CD4-positive, alpha-beta T cell (primary cell): ENCODE measurements at regions not wholly inside any gene's neighbourhood (a gene's known extent, or its start where the extent isn't known, plus 50 kb on each side); places are given as distances from the start of the nearest gene placed in this dataset.

Experiments used
- ATAC-seq: fragments of 200-7000 bp; cut with Tn5 transposase; one replicate; pipeline ENCODE4 v1.10.0; 2022; ENCODE audit warnings: mild to moderate bottlenecking; ENCODE audit not compliant: poor library complexity
- CTCF ChIA-PET: fragments of 350-600 bp; sonication (Branson Sonifier 250); formaldehyde crosslinking; loops from one replicate; lab custom pipeline; 2021; ENCODE audit warnings: antibody characterized with exemption, inconsistent platforms; lab: Charles Lee
- POLR2A ChIA-PET: fragments of 350-600 bp; sonication (Branson Sonifier 250); formaldehyde crosslinking; loops from one replicate; lab custom pipeline; 2021; ENCODE audit warnings: antibody characterized with exemption, inconsistent platforms; lab: Charles Lee
- DNase-seq, 14 experiments: peaks; one replicate each; pipeline ENCODE4 v3.0.0-alpha.2; 2013 to 2020; ENCODE audit warnings: mixed read lengths in 2 of 14
- H3K27ac ChIP-seq, 2 donors: one replicate each; pipeline versions ENCODE4 v1.5.1 to v1.7.0; 2013; ENCODE audit warnings: low read length in 2 of 2, low read depth in 1 of 2, mild to moderate bottlenecking in 1 of 2
- H3K27me3 ChIP-seq, 2 experiments: 1 replicate in 1 of 2; 2 replicates in 1 of 2; pipeline versions ENCODE4 v1.6.1 to v1.7.0; 2013; ENCODE audit warnings: low read length in 2 of 2, control low read depth in 1 of 2, mild to moderate bottlenecking in 1 of 2, moderate library complexity in 1 of 2; ENCODE audit not compliant: insufficient read depth in 2 of 2, control insufficient read depth in 1 of 2
- H3K36me3 ChIP-seq: one replicate; pipeline ENCODE4 v1.6.1; 2013; ENCODE audit warnings: low read length, control low read depth; ENCODE audit not compliant: insufficient read depth
- H3K4me1 ChIP-seq: one replicate; pipeline ENCODE4 v1.6.1; 2013; ENCODE audit warnings: low read length, control low read depth; ENCODE audit not compliant: insufficient read depth
- H3K4me3 ChIP-seq: one replicate; pipeline ENCODE4 v1.5.1; 2013; ENCODE audit warnings: mild to moderate bottlenecking, low read length, moderate library complexity
- H3K9me3 ChIP-seq, 2 experiments: 1 replicate in 1 of 2; 2 replicates in 1 of 2; pipeline versions ENCODE4 v1.6.1 to v1.7.0; 2013; ENCODE audit warnings: low read length in 2 of 2, mild to moderate bottlenecking in 2 of 2, control low read depth in 1 of 2, moderate library complexity in 1 of 2; ENCODE audit not compliant: control insufficient read depth in 1 of 2, insufficient read depth in 1 of 2
- H3K27ac Mint-ChIP-seq: one replicate; pipeline ENCODE4 v1.8.0; 2020; ENCODE audit warnings: mixed read lengths
- H3K27me3 Mint-ChIP-seq: one replicate; pipeline ENCODE4 v1.8.0; 2021; ENCODE audit warnings: mixed read lengths
- H3K36me3 Mint-ChIP-seq: one replicate; pipeline ENCODE4 v1.8.0; 2021; ENCODE audit warnings: low read depth, mixed read lengths
- H3K4me1 Mint-ChIP-seq: one replicate; pipeline ENCODE4 v1.8.0; 2021; ENCODE audit warnings: low read depth, mixed read lengths
- H3K4me3 Mint-ChIP-seq: one replicate; pipeline ENCODE4 v1.8.0; 2020; ENCODE audit warnings: mild to moderate bottlenecking, mixed read lengths
- H3K9me3 Mint-ChIP-seq: one replicate; pipeline ENCODE4 v1.8.0; 2020; ENCODE audit warnings: mixed read lengths
- CTCF ChIP-seq: fragments of 200-600 bp; IDR thresholded peaks from one replicate; pipeline ENCODE4 v1.8.0; 2022; ENCODE audit warnings: antibody characterized with exemption, mild to moderate bottlenecking
- intact Hi-C, 2 experiments: fragments of 100-400 bp; cut with DNase I in 1 of 2; cut with micrococcal nuclease in 1 of 2; formaldehyde crosslinking; loops; one replicate each; pipeline versions ENCODE4 v1.15.1 to v1.9.0; 2023 to 2025; cut with DNase I, micrococcal nuclease

- no peaks in the 10 kb centered on the region for H3K4me1 Mint-ChIP-seq
- Histone ChIP-seq H3K4me1 (no peaks in the 10 kb centered on the region), H3K27ac (no peak overlapping the region), H3K36me3 (no peaks in the 10 kb centered on the region), H3K9me3 (no peaks in the 10 kb centered on the region), H3K27me3 (no peaks in the 10 kb centered on the region), H3K4me3 (no peak overlapping the region)
- no peak for DNase-seq
- intact Hi-C loops, result loop anchor here in 1 of 2 experiments (5.0 kb wide), 1 partner anchor 843 kb away; no protein-coding TSS in a partner anchor
- POLR2A ChIA-PET, result no interaction called here
- H3K27me3 Mint-ChIP-seq, result no peaks in the 10 kb centered on the region
- no peaks in the 10 kb centered on the region for H3K9me3 Mint-ChIP-seq
- CTCF ChIA-PET, result interaction anchor here (1.4 kb wide), 1 partner anchor 9 kb away, joined by 4 read pairs; no protein-coding TSS in a partner anchor
- no peaks in the 10 kb centered on the region for H3K36me3 Mint-ChIP-seq
- ATAC-seq, result no peak
- H3K4me3 Mint-ChIP-seq, result no peak overlapping the region
- TF ChIP-seq CTCF, result no peak
- H3K27ac Mint-ChIP-seq, result no peak overlapping the region
Observed at GRCh38 chr12:69065775-69066174, 132.8 kb upstream of the CPM start.

DNA sequence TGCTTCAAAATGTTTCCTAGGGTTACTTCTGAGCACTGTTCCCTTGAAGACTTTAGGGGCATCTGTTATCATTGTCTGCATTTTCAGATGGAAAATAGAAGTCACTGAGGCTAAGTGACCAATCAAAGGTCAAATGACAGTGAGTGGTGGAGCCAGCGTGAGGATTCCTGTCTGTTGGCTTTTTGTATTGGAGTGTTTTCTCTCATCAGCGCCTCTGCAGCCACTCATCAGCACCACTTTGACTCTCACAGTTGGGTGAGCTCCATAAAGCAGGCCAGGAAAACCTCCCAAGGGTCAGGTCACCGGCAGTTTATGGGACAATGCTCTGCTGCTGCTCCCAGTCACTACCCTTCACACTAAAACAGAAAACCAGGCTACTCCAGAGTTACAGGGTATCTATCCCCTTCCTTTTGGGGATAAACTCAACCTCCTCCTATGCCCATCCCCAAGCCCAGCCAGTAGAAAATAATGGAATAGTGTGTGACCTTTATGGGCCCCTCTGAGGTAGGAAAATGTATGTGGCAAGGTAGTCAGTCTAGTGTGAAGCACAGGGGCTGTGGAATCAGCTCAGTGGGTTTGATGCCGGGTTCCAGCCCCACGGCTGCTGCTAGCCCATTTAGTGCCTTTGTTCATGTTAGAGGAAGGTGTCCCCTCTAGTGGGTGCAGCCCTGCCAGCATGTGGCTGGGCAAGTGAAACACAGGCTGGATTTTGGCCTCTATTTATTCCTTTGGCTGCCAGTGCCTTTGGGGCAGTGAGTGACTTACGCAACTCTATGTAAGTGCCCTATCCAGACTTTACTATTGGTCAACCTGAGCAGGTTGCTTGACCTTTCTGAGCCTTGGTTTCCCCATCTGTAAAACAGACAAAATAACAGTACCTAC lies 133.8 kb upstream of the CPM start:
- no peaks in the 10 kb centered on the region for H3K27me3 Mint-ChIP-seq
- H3K27me3 ChIP-seq, result no peaks in the 10 kb centered on the region
- H3K9me3 ChIP-seq, result no peaks in the 10 kb centered on the region
- intact Hi-C loops, result loop anchor here in 1 of 2 experiments (5.0 kb wide), 1 partner anchor 844 kb away; no protein-coding TSS in a partner anchor
- no peak overlapping the region for H3K4me3 ChIP-seq
- no peaks in the 10 kb centered on the region for H3K4me1 Mint-ChIP-seq
- no peak for TF ChIP-seq CTCF
- POLR2A ChIA-PET, result no interaction called here
- H3K4me3 Mint-ChIP-seq, result no peak overlapping the region
- no peaks in the 10 kb centered on the region for H3K36me3 Mint-ChIP-seq
- H3K4me1 ChIP-seq, result no peaks in the 10 kb centered on the region
- CTCF ChIA-PET, result no interaction called here
- DNase-seq (no peak), ATAC-seq (no peak)
- H3K27ac ChIP-seq, result no peak overlapping the region
- no peaks in the 10 kb centered on the region for H3K36me3 ChIP-seq
- H3K27ac Mint-ChIP-seq, result no peak overlapping the region
- no peaks in the 10 kb centered on the region for H3K9me3 Mint-ChIP-seq

- Histone ChIP-seq H3K27me3 (no peaks in the 10 kb centered on the region), H3K4me3 (no peak overlapping the region), H3K27ac (no peak overlapping the region), H3K36me3 (no peaks in the 10 kb centered on the region), H3K4me1 (no peaks in the 10 kb centered on the region), H3K9me3 (no peaks in the 10 kb centered on the region)
- Mint-ChIP-seq H3K27ac (no peak overlapping the region), H3K4me3 (no peak overlapping the region), H3K27me3 (peaks cover 5% of the 10 kb centered on the region), H3K36me3 (no peaks in the 10 kb centered on the region), H3K9me3 (no peaks in the 10 kb centered on the region), H3K4me1 (no peaks in the 10 kb centered on the region)
- ATAC-seq (no peak), DNase-seq (no peak)
- ChIA-PET POLR2A (no interaction called here), CTCF (no interaction called here)
- intact Hi-C loops, result loop anchor here in 1 of 2 experiments (2.0 to 5.0 kb wide), 2 partner anchors 203 to 845 kb away; no protein-coding TSS in a partner anchor
- TF ChIP-seq CTCF, result no peak
Observed at GRCh38 chr12:69067713-69068112, 134.7 kb upstream of the CPM start.
